CD8-positive, alpha-beta memory T cell (primary cell): ENCODE measurements at regions not wholly inside any gene's neighbourhood (a gene's known extent, or its start where the extent isn't known, plus 50 kb on each side); places are given as distances from the start of the nearest gene placed in this dataset.

Experiments
- CTCF ChIA-PET: fragments of 350-600 bp; sonication (Branson Sonifier 250); formaldehyde crosslinking; loops from one replicate; lab custom pipeline; 2021; ENCODE audit warnings: antibody characterized with exemption; lab: Charles Lee
- POLR2A ChIA-PET: fragments of 350-600 bp; sonication (Branson Sonifier 250); formaldehyde crosslinking; loops from one replicate; lab custom pipeline; 2021; ENCODE audit warnings: antibody characterized with exemption; lab: Charles Lee
- DNase-seq, 5 donors: peaks; one replicate each; pipeline versions ENCODE4 v3.0.0 to v3.0.0-alpha.2; 2020 to 2022; ENCODE audit warnings: mixed read lengths in 1 of 5
- H3K27ac ChIP-seq: one replicate; pipeline ENCODE4 v1.7.0; 2013; ENCODE audit warnings: low read depth, mild to moderate bottlenecking, low read length, moderate library complexity
- H3K27me3 ChIP-seq: 2 replicates; pipeline ENCODE4 v1.7.0; 2013; ENCODE audit warnings: low read length, mild to moderate bottlenecking; ENCODE audit not compliant: insufficient read depth, poor library complexity, severe bottlenecking
- H3K36me3 ChIP-seq: 2 replicates; pipeline ENCODE4 v1.7.0; 2013; ENCODE audit warnings: mild to moderate bottlenecking, low read length, moderate library complexity; ENCODE audit not compliant: insufficient read depth
- H3K4me1 ChIP-seq: 2 replicates; pipeline ENCODE4 v1.7.0; 2013; ENCODE audit warnings: mild to moderate bottlenecking, low read length, moderate library complexity; ENCODE audit not compliant: insufficient read depth
- H3K4me3 ChIP-seq: 2 replicates; pipeline ENCODE4 v1.7.0; 2013; ENCODE audit warnings: mild to moderate bottlenecking, low read length
- H3K9me3 ChIP-seq: 2 replicates; pipeline ENCODE4 v1.7.0; 2013; ENCODE audit warnings: mild to moderate bottlenecking, low read length
- H3K27ac Mint-ChIP-seq, 8 donors: one replicate each; pipeline ENCODE4 v1.8.0; 2020 to 2021; ENCODE audit warnings: mixed read lengths in 8 of 8, mild to moderate bottlenecking in 6 of 8, inconsistent platforms in 3 of 8, moderate library complexity in 3 of 8
- H3K27me3 Mint-ChIP-seq, 2 donors: one replicate each; pipeline ENCODE4 v1.8.0; 2020 to 2021; ENCODE audit warnings: mixed read lengths in 2 of 2, mild to moderate bottlenecking in 1 of 2, moderate library complexity in 1 of 2
- H3K36me3 Mint-ChIP-seq, 3 donors: one replicate each; pipeline ENCODE4 v1.8.0; 2020 to 2021; ENCODE audit warnings: mixed read lengths in 3 of 3, inconsistent platforms in 1 of 3, mild to moderate bottlenecking in 1 of 3
- H3K4me1 Mint-ChIP-seq, 3 donors: one replicate each; pipeline ENCODE4 v1.8.0; 2020 to 2021; ENCODE audit warnings: mixed read lengths in 3 of 3, inconsistent platforms in 1 of 3, mild to moderate bottlenecking in 1 of 3
- H3K4me3 Mint-ChIP-seq, 7 donors: one replicate each; pipeline ENCODE4 v1.8.0; 2020 to 2021; ENCODE audit warnings: mixed read lengths in 7 of 7, mild to moderate bottlenecking in 6 of 7, moderate library complexity in 4 of 7, inconsistent platforms in 2 of 7
- H3K9me3 Mint-ChIP-seq, 5 donors: one replicate each; pipeline ENCODE4 v1.8.0; 2020 to 2022; ENCODE audit warnings: mixed read lengths in 5 of 5, mild to moderate bottlenecking in 3 of 5, moderate library complexity in 2 of 5, inconsistent platforms in 1 of 5

GRCh38 chr17:31657876-31658275, 201.2 kb downstream of the COPRS start:
- Mint-ChIP-seq H3K27me3 (peaks cover 15 to 37% of the 10 kb centered on the region in 2 donors), H3K27ac (no peak overlapping the region), H3K9me3 (peaks cover 4 to 11% (median 4%) of the 10 kb centered on the region in 5 donors), H3K4me1 (no peaks in the 10 kb centered on the region), H3K4me3 (no peak overlapping the region), H3K36me3 (peaks cover 0 to 4% (median 2%) of the 10 kb centered on the region in 3 donors)
- POLR2A ChIA-PET = no interaction called here
- Histone ChIP-seq H3K27me3 (no peaks in the 10 kb centered on the region), H3K27ac (no peak overlapping the region), H3K4me3 (no peak overlapping the region), H3K36me3 (no peaks in the 10 kb centered on the region), H3K4me1 (no peaks in the 10 kb centered on the region), H3K9me3 (no peaks in the 10 kb centered on the region)
- DNase-seq = no peak
- CTCF ChIA-PET = no interaction called here

DNA sequence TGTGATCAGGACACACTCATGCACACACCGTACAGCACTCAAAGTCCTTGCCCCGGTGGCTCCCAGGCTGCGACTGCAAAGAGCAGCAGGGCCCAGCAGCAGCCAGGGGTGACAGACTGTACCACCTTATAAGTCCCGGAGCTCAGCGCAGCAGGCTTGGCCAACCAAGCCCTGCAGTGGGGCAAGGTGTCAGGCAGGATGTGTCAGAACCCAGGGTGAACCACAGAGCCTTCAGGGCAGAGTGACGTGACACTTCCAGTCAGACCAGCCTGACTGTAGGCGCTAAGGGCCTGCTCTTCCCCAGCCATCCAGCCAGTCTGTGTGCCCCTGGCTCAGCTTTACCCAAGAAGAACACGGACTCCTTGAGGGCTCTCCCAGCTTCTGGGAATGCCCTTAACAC, 204.1 kb downstream of the COPRS start:
- Mint-ChIP-seq H3K27me3 (peaks cover 26 to 43% of the 10 kb centered on the region in 2 donors), H3K4me1 (no peaks in the 10 kb centered on the region), H3K4me3 (no peak overlapping the region), H3K9me3 (peaks cover 0 to 2% (median 0%) of the 10 kb centered on the region in 5 donors), H3K27ac (peak overlapping the region in 1 of 8 donors; percentile 68), H3K36me3 (no peaks in the 10 kb centered on the region)
- POLR2A ChIA-PET = no interaction called here
- CTCF ChIA-PET = no interaction called here
- Histone ChIP-seq H3K27me3 (no peaks in the 10 kb centered on the region), H3K9me3 (no peaks in the 10 kb centered on the region), H3K4me3 (no peak overlapping the region), H3K27ac (no peak overlapping the region), H3K36me3 (no peaks in the 10 kb centered on the region), H3K4me1 (no peaks in the 10 kb centered on the region)
- peak in 1 of 5 donors; percentile 27 for DNase-seq

DNA sequence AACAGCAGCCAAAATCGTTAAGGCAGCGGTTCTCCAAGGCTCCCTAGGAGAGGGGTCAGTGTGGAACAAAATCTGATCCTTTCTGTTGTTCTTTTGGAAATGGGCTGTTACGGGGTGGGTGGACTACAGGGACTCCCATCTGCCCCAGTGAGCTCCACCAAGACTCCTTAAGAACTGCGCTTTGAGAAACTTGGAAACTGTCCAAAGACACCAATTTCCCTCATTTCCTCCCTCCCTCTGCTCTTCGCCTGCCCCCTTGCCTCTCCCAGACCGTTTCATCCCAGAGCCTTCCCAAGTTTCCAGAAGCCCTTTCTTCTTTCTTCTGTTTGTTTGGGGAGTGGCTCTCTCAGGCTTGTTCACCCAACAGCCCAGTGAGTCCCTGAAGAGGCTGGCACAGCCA, 205.4 kb downstream of the COPRS start:
- Histone ChIP-seq H3K36me3 (no peaks in the 10 kb centered on the region), H3K27ac (no peak overlapping the region), H3K27me3 (no peaks in the 10 kb centered on the region), H3K4me1 (no peaks in the 10 kb centered on the region), H3K9me3 (no peaks in the 10 kb centered on the region), H3K4me3 (no peak overlapping the region)
- Mint-ChIP-seq H3K4me3 (no peak overlapping the region), H3K27me3 (peaks cover 22 to 35% of the 10 kb centered on the region in 2 donors), H3K9me3 (peaks cover 0 to 2% (median 0%) of the 10 kb centered on the region in 5 donors), H3K4me1 (no peaks in the 10 kb centered on the region), H3K27ac (no peak overlapping the region), H3K36me3 (no peaks in the 10 kb centered on the region)
- CTCF ChIA-PET = no interaction called here
- no peak for DNase-seq
- POLR2A ChIA-PET = no interaction called here

- H3K36me3 ChIP-seq = no peaks in the 10 kb centered on the region
- no peaks in the 10 kb centered on the region for H3K4me1 ChIP-seq
- H3K27me3 ChIP-seq = no peaks in the 10 kb centered on the region
- CTCF ChIA-PET = no interaction called here
- Mint-ChIP-seq H3K27ac (peak overlapping the region in 2 of 8 donors; percentile 27 to 33), H3K9me3 (peaks cover 0 to 4% (median 0%) of the 10 kb centered on the region in 5 donors), H3K4me1 (no peaks in the 10 kb centered on the region), H3K27me3 (peaks cover 21 to 22% of the 10 kb centered on the region in 2 donors), H3K36me3 (no peaks in the 10 kb centered on the region), H3K4me3 (no peak overlapping the region)
- H3K4me3 ChIP-seq = no peak overlapping the region
- no peak for DNase-seq
- H3K9me3 ChIP-seq = no peaks in the 10 kb centered on the region
- POLR2A ChIA-PET = no interaction called here
- no peak overlapping the region for H3K27ac ChIP-seq
These were observed 208.1 kb downstream of the COPRS start for GRCh38 chr17:31650756-31651520.

DNA sequence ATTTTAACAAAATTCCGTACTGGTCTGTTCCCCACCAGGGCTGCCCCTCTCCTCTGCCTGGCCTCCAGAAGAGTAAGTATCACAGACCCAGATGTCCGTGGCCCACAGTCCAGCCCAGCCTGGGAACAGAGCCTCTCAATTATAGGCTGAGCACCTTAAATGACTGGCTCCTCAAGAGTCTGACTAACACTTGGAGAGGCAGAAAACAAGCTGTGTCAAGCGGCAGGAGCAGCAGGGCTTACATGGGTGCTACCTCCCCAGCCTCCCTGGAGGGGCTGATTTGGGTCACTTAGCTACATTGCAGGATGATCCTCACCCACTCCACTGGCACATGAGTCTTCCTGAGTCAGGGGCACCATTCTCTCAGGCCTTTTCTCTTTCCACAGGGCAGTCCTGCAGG, 209.7 kb downstream of the COPRS start:
- no peak overlapping the region for H3K27ac Mint-ChIP-seq
- no peaks in the 10 kb centered on the region for H3K4me1 Mint-ChIP-seq
- Histone ChIP-seq H3K27ac (no peak overlapping the region), H3K27me3 (no peaks in the 10 kb centered on the region), H3K4me3 (no peak overlapping the region), H3K4me1 (no peaks in the 10 kb centered on the region), H3K36me3 (no peaks in the 10 kb centered on the region), H3K9me3 (no peaks in the 10 kb centered on the region)
- DNase-seq = no peak
- H3K36me3 Mint-ChIP-seq = no peaks in the 10 kb centered on the region
- peaks cover 17 to 24% of the 10 kb centered on the region in 2 donors for H3K27me3 Mint-ChIP-seq
- ChIA-PET POLR2A (no interaction called here), CTCF (no interaction called here)
- no peak overlapping the region for H3K4me3 Mint-ChIP-seq
- peaks cover 0 to 7% (median 4%) of the 10 kb centered on the region in 5 donors for H3K9me3 Mint-ChIP-seq

DNA sequence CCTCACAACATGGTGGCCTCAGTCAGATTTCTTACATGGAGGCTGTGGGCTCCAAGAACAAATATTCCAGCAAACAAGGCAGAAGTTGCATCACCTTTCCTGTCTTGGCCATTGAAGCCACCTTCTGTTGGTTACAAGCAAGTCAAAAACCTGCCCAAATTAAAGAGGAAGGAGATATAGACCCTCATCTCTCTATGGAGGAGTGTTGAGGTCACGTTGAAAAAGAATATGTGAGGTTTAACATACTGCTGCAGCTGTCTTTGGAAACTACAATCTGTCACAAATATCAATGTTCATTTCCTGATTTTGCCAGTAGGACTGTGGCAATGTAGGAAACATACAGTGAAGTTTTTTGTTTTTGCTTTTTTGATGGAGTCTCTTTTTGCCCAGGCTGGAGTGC, 211.4 kb downstream of the COPRS start:
- Mint-ChIP-seq H3K4me1 (no peaks in the 10 kb centered on the region), H3K36me3 (no peaks in the 10 kb centered on the region), H3K27ac (no peak overlapping the region), H3K27me3 (peaks cover 17 to 29% of the 10 kb centered on the region in 2 donors), H3K9me3 (peaks cover 0 to 7% (median 4%) of the 10 kb centered on the region in 5 donors), H3K4me3 (no peak overlapping the region)
- Histone ChIP-seq H3K36me3 (no peaks in the 10 kb centered on the region), H3K9me3 (no peaks in the 10 kb centered on the region), H3K4me3 (no peak overlapping the region), H3K4me1 (no peaks in the 10 kb centered on the region), H3K27ac (no peak overlapping the region), H3K27me3 (no peaks in the 10 kb centered on the region)
- POLR2A ChIA-PET = no interaction called here
- CTCF ChIA-PET = no interaction called here
- no peak for DNase-seq

DNA sequence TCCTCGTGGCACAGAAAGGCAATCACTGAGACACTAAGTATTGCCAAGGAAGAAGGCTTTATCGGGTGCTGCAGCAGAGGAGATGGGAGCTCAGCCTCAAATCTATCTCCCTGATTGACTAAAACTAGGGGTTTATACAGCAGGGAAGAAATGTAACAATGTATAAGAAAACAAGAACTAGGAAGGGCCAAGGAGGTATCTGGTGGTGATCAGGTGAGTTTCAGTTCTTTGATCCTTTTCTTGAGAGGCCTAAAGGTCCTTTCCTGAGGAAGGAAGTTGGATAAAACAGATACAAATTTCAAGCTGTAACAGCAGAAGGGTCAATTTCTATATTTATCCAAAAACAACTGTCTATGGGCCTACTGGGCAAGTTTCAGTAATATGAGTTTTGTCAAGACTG, 212.4 kb downstream of the COPRS start:
- H3K27ac ChIP-seq = no peak overlapping the region
- Mint-ChIP-seq H3K4me3 (no peak overlapping the region), H3K36me3 (no peaks in the 10 kb centered on the region), H3K4me1 (no peaks in the 10 kb centered on the region), H3K9me3 (peaks cover 0 to 7% (median 4%) of the 10 kb centered on the region in 5 donors), H3K27me3 (peaks cover 19 to 32% of the 10 kb centered on the region in 2 donors), H3K27ac (no peak overlapping the region)
- ChIA-PET POLR2A (no interaction called here), CTCF (no interaction called here)
- H3K4me1 ChIP-seq = no peaks in the 10 kb centered on the region
- no peak overlapping the region for H3K4me3 ChIP-seq
- H3K27me3 ChIP-seq = no peaks in the 10 kb centered on the region
- no peak for DNase-seq
- no peaks in the 10 kb centered on the region for H3K36me3 ChIP-seq
- H3K9me3 ChIP-seq = no peaks in the 10 kb centered on the region

- DNase-seq = no peak
- ChIA-PET CTCF (no interaction called here), POLR2A (no interaction called here)
- Histone ChIP-seq H3K27me3 (no peaks in the 10 kb centered on the region), H3K9me3 (no peaks in the 10 kb centered on the region), H3K4me1 (no peaks in the 10 kb centered on the region), H3K4me3 (no peak overlapping the region), H3K36me3 (no peaks in the 10 kb centered on the region), H3K27ac (no peak overlapping the region)
- Mint-ChIP-seq H3K9me3 (peaks cover 0 to 11% (median 5%) of the 10 kb centered on the region in 5 donors), H3K4me1 (no peaks in the 10 kb centered on the region), H3K4me3 (no peak overlapping the region), H3K27ac (no peak overlapping the region), H3K36me3 (peaks cover 0 to 3% (median 0%) of the 10 kb centered on the region in 3 donors), H3K27me3 (peaks cover 14 to 35% of the 10 kb centered on the region in 2 donors)
These were observed 213.7 kb downstream of the COPRS start for GRCh38 chr17:31645351-31645750.
